Spleen (tissue), 11 donors: ENCODE measurements at regions not wholly inside any gene's neighbourhood (a gene's known extent, or its start where the extent isn't known, plus 50 kb on each side); places are given as distances from the start of the nearest gene placed in this dataset.

Source experiments
- DNase-seq: peaks from one replicate; pipeline ENCODE4 v3.0.0-alpha.2; 2020
- H3K27ac ChIP-seq, 8 donors: fragments of 200-600 bp; sonication (generic) in 7 of 8; 1 replicate in 4 of 8; 2 replicates in 4 of 8; pipeline versions ENCODE4 v1.5.0 to v1.8.0; 2016 to 2021; ENCODE audit warnings: inconsistent platforms in 4 of 8, mild to moderate bottlenecking in 4 of 8, moderate library complexity in 1 of 8
- H3K27me3 ChIP-seq, 7 donors: fragments of 200-600 bp; sonication (generic) in 6 of 7; replicated peaks in 1 of 7; 1 replicate in 4 of 7; 2 replicates in 3 of 7; pipeline versions ENCODE4 v1.5.0 to v1.8.0; 2016 to 2021; ENCODE audit warnings: inconsistent platforms in 3 of 7, mild to moderate bottlenecking in 1 of 7
- H3K36me3 ChIP-seq, 6 donors: fragments of 200-600 bp; sonication (generic) in 5 of 6; 1 replicate in 4 of 6; 2 replicates in 2 of 6; pipeline versions ENCODE4 v1.5.0 to v1.8.0; 2016 to 2021; ENCODE audit warnings: inconsistent platforms in 2 of 6
- H3K4me1 ChIP-seq, 6 donors: fragments of 200-600 bp; sonication (generic) in 5 of 6; 1 replicate in 3 of 6; 2 replicates in 3 of 6; pipeline versions ENCODE4 v1.5.0 to v1.8.0; 2016 to 2021; ENCODE audit warnings: inconsistent platforms in 3 of 6
- H3K4me3 ChIP-seq, 8 donors: fragments of 200-600 bp; sonication (generic) in 7 of 8; 1 replicate in 4 of 8; 2 replicates in 4 of 8; pipeline versions ENCODE4 v1.5.0 to v1.8.0; 2016 to 2021; ENCODE audit warnings: inconsistent platforms in 4 of 8, mild to moderate bottlenecking in 4 of 8, moderate library complexity in 2 of 8
- H3K9me3 ChIP-seq, 8 donors: fragments of 200-600 bp; sonication (generic) in 7 of 8; 1 replicate in 4 of 8; 2 replicates in 4 of 8; pipeline versions ENCODE4 v1.5.0 to v1.8.0; 2016 to 2021; ENCODE audit warnings: inconsistent platforms in 4 of 8
- POLR2A ChIP-seq, 3 donors: fragments of 450-650 bp; IDR thresholded peaks; one replicate each; pipeline ENCODE4 v1.5.1; 2017; ENCODE audit warnings: antibody characterized with exemption in 3 of 3, mild to moderate bottlenecking in 1 of 3
- POLR2AphosphoS5 ChIP-seq, 3 donors: sonication (generic); formaldehyde crosslinking; IDR thresholded peaks; one replicate each; pipeline ENCODE4 v1.5.1; 2017; ENCODE audit warnings: antibody characterized with exemption in 3 of 3
- WGBS, 5 donors: extraction: QIAGEN DNeasy Blood & Tissue Kit in 3 of 5; methylation state at CpG; one replicate each; pipeline versions ENCODE4 v1.1.5 to v1.1.7; 2013 to 2018; 5-methylcytosine and 5-hydroxymethylcytosine counted together
- intact Hi-C: fragments of 100-400 bp; cut with DNase I; formaldehyde crosslinking; loops from one replicate; pipeline ENCODE4 v1.15.0; 2023; ENCODE audit warnings: low total_unique reads
- TF ChIP-seq, protein P1 (sequence below), 11 experiments: fragments of 200-600 bp in 7 of 11; fragments of 450-650 bp in 4 of 11; sonication (generic) in 4 of 11; IDR thresholded peaks in 8 of 11; conservative IDR thresholded peaks in 3 of 11; 1 replicate in 7 of 11; 2 replicates in 4 of 11; pipeline versions ENCODE4 v1.4.0 to v1.8.0; 2016 to 2021; ENCODE audit warnings: antibody characterized with exemption in 11 of 11, inconsistent platforms in 4 of 11, mild to moderate bottlenecking in 1 of 11
- donor health status: healthy with polysubstance abuse.
- donor health status: DM: no; HTN: no; CAD: no; lungs with moderate emphysema.
- donor health status: DM: no; HTN: no; CAD: no.
- donor health status: Bipolar disorder and iron deficiency.
- donor health status: healthy.
- donor health status: DM: no; HTN: no; CAD: no.
- donor health status: DM: yes; HTN: yes; CAD: no.

DNA sequence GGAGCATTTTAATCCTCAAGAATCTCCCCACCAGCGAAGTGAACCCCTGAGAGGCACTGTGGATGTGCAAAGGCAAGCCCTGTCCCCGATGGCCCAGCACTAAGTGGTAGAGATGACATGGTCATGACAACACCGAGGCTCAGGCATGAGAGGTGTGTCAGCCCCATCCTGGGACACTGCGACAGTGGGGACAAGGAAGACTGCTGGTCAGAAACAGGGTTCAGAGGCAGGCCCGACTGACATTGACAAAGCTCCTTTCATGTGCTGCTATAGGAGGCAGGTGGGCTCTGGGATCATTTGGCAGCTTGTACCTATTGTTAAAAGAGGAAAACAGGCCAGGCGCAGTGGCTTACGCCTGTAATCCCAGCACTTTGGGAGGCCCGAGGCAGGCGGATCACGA lies 54.3 kb upstream of the MYEOV start:
- TF ChIP-seq, protein P1, sequence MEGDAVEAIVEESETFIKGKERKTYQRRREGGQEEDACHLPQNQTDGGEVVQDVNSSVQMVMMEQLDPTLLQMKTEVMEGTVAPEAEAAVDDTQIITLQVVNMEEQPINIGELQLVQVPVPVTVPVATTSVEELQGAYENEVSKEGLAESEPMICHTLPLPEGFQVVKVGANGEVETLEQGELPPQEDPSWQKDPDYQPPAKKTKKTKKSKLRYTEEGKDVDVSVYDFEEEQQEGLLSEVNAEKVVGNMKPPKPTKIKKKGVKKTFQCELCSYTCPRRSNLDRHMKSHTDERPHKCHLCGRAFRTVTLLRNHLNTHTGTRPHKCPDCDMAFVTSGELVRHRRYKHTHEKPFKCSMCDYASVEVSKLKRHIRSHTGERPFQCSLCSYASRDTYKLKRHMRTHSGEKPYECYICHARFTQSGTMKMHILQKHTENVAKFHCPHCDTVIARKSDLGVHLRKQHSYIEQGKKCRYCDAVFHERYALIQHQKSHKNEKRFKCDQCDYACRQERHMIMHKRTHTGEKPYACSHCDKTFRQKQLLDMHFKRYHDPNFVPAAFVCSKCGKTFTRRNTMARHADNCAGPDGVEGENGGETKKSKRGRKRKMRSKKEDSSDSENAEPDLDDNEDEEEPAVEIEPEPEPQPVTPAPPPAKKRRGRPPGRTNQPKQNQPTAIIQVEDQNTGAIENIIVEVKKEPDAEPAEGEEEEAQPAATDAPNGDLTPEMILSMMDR (IDR thresholded peaks at IDR 0.05 in 8 of 11, conservative IDR thresholded peaks at IDR 0.05 in 3 of 11), result no peak
- TF ChIP-seq POLR2AphosphoS5 (IDR thresholded peaks at IDR 0.05) (no peak), POLR2A (IDR thresholded peaks at IDR 0.05) (no peak)
- no peaks in the 10 kb centered on the region for H3K36me3 ChIP-seq
- H3K4me1 ChIP-seq, result peaks cover 6 to 19% (median 15%) of the 10 kb centered on the region in 6 donors
- intact Hi-C loops, result no loop called here
- H3K27me3 ChIP-seq, result no peaks in the 10 kb centered on the region
- no peak for DNase-seq
- H3K4me3 ChIP-seq, result no peak overlapping the region
- 93 to 96% (median 95%) methylated on average over 10 of the region's 10 CpGs for WGBS, 5 donors
- H3K9me3 ChIP-seq, result no peaks in the 10 kb centered on the region
- no peak overlapping the region for H3K27ac ChIP-seq

DNA sequence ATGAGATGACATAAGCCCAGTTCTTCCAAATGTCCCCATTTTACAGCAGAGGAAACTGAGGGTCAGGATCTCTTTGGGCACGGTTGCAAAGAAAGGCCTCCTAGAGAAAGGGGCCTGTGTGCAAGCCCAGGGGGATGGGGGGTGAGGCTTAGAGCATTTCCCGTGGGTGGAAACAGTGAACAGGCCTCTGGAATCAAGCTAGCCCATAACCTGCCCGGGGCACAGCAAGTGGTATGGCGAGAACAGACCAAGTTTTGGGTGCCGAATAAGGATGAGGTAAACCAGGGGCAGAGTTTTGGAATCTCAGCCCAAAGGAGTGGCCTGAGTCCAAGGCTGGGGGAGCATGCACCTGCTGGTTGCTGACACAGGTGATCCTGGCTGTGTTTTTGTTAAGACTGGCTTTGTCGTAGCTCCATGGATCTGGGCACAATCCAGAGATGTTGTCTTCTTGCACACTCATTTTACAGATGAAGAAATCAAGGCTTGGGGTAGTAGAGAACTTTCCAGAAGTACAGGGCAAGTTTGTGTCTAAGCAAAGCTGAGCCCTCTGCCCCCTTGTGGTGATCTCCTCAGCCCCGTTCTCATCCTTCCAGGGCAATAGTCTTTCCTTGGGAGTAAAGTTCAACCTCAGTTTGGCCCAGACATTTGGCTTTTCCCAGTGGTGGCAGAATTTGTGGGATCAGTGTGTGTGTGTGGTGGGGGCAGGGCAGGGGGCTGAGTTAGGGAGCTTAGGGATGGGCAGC lies 53.5 kb upstream of the MYEOV start:
- Histone ChIP-seq H3K9me3 (no peaks in the 10 kb centered on the region), H3K36me3 (no peaks in the 10 kb centered on the region), H3K27me3 (no peaks in the 10 kb centered on the region), H3K27ac (no peak overlapping the region), H3K4me3 (no peak overlapping the region), H3K4me1 (peaks cover 6 to 19% (median 15%) of the 10 kb centered on the region in 6 donors)
- intact Hi-C loops, result no loop called here
- WGBS, 5 donors, result 89 to 94% (median 93%) methylated on average over 7 of the region's 7 CpGs
- DNase-seq, result no peak
- TF ChIP-seq, protein P1 (IDR thresholded peaks at IDR 0.05 in 8 of 11, conservative IDR thresholded peaks at IDR 0.05 in 3 of 11), result peak in 3 of 11 experiments; percentile 7 to 41 (median 26)
- no peak for TF ChIP-seq POLR2A (IDR thresholded peaks at IDR 0.05)

DNA sequence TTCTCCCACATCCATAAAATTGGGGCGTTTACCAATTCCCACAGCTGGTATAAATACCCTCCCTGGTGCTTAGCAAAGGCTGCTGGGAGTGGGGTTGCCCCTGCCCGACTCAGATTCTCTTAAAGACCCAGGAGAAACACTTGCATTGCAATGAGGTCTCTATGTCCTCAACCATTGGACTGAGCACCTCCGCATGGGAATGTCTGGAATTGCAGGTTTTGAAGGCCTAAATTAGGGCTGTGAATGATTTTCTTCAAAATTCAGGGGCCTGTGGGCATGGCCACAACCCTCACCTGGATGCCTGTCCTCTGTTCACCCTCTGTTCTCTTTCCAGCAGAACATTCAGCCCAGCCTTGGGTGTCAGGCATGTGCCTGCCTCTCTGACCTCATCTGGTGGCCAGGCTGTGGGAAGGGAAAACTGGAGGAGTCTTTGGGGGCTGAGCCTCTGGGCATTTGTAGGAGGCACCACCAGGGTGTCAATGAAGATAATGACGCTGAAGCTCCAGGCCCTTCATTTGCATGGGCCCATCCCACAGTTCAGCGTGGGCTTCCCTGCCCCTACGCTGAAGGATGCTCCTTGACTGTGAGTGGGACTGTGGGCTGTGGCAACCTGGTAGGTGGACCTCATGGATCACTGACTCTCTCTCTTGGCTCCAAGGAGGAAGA lies 52.7 kb upstream of the MYEOV start:
- TF ChIP-seq POLR2AphosphoS5 (IDR thresholded peaks at IDR 0.05) (no peak), POLR2A (IDR thresholded peaks at IDR 0.05) (no peak)
- TF ChIP-seq, protein P1 (IDR thresholded peaks at IDR 0.05 in 8 of 11, conservative IDR thresholded peaks at IDR 0.05 in 3 of 11), result peak in 1 of 11 experiments; percentile 8
- intact Hi-C loops, result no loop called here
- DNase-seq, result no peak
- peaks cover 6 to 19% (median 15%) of the 10 kb centered on the region in 6 donors for H3K4me1 ChIP-seq
- no peaks in the 10 kb centered on the region for H3K36me3 ChIP-seq
- no peak overlapping the region for H3K4me3 ChIP-seq
- 82 to 97% (median 94%) methylated on average over 4 to 6 of the region's 6 CpGs for WGBS, 5 donors
- no peaks in the 10 kb centered on the region for H3K27me3 ChIP-seq
- H3K27ac ChIP-seq, result peak overlapping the region in 3 of 8 donors; percentile 15 to 68 (median 62)
- no peaks in the 10 kb centered on the region for H3K9me3 ChIP-seq

DNA sequence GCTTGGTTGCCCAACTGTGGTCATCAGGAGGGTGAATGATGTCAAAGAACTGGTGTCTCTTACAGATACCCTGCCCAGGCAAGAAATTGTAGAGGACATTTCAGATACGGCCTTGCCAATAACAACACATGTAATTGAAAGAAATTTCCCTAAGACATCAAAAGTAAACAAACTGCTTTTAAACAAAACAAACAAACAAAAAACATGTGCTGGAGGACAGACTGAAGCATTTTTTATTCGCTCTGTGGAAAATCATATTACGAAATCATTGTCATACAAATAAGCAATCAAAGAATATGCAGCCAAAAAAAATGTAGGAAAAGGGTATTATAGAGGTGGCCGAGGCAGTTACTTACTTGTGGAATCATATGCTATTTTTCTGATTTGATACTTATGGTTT lies 52.1 kb upstream of the MYEOV start:
- 81 to 89% (median 82%) methylated on average over 4 of the region's 4 CpGs for WGBS, 5 donors
- no peaks in the 10 kb centered on the region for H3K27me3 ChIP-seq
- no peak for TF ChIP-seq POLR2AphosphoS5 (IDR thresholded peaks at IDR 0.05)
- no peak for TF ChIP-seq POLR2A (IDR thresholded peaks at IDR 0.05)
- TF ChIP-seq, protein P1 (IDR thresholded peaks at IDR 0.05 in 8 of 11, conservative IDR thresholded peaks at IDR 0.05 in 3 of 11), result no peak
- H3K36me3 ChIP-seq, result no peaks in the 10 kb centered on the region
- H3K4me1 ChIP-seq, result peaks cover 6 to 19% (median 15%) of the 10 kb centered on the region in 6 donors
- H3K4me3 ChIP-seq, result no peak overlapping the region
- no peak for DNase-seq
- no peaks in the 10 kb centered on the region for H3K9me3 ChIP-seq
- intact Hi-C loops, result no loop called here
- H3K27ac ChIP-seq, result peak overlapping the region in 6 of 8 donors; percentile 15 to 77 (median 52)
